A673 (cell line): ENCODE measurements at regions not wholly inside any gene's neighbourhood (a gene's known extent, or its start where the extent isn't known, plus 50 kb on each side); places are given as distances from the start of the nearest gene placed in this dataset.
A peak's percentile ranks its signal among the peaks of the same experiment; 100 is the strongest.

Experiments
- EZH2 ChIP-seq: fragments of 200-600 bp; sonication (generic); IDR thresholded peaks from 2 replicates; pipeline ENCODE4 v1.6.1; 2017; ENCODE audit warnings: borderline replicate concordance, low read depth, mild to moderate bottlenecking, mixed read lengths, antibody characterized with exemption, low read length; ENCODE audit not compliant: poor library complexity, severe bottlenecking
- TF ChIP-seq, protein P1 (sequence below): fragments of 300-800, 200-600 bp; sonication (generic); conservative IDR thresholded peaks from 2 replicates; pipeline ENCODE4 v1.5.1; 2017; ENCODE audit warnings: low read depth, mild to moderate bottlenecking, antibody characterized with exemption, low read length, moderate library complexity, mixed read lengths

DNA sequence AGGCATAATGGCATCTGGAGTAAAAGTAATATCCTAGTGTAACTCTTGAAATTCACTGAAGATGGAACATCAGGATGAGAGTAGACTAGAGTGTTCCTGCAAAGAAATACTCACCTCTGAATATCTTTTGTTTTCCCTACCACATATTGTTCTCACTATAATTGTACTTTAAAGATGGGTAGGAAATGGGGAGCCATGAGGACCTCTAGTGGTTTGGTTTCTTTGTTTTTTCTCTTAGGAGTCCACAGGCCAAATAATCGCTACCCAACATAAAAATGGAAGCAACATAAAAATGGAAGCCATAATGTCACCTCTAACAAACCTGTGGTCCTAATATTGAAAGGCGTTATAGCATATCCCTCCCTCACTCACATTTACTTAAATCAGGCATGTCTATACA is 2375.8 kb downstream of the MAT2B start:
- TF ChIP-seq, protein P1, sequence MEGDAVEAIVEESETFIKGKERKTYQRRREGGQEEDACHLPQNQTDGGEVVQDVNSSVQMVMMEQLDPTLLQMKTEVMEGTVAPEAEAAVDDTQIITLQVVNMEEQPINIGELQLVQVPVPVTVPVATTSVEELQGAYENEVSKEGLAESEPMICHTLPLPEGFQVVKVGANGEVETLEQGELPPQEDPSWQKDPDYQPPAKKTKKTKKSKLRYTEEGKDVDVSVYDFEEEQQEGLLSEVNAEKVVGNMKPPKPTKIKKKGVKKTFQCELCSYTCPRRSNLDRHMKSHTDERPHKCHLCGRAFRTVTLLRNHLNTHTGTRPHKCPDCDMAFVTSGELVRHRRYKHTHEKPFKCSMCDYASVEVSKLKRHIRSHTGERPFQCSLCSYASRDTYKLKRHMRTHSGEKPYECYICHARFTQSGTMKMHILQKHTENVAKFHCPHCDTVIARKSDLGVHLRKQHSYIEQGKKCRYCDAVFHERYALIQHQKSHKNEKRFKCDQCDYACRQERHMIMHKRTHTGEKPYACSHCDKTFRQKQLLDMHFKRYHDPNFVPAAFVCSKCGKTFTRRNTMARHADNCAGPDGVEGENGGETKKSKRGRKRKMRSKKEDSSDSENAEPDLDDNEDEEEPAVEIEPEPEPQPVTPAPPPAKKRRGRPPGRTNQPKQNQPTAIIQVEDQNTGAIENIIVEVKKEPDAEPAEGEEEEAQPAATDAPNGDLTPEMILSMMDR: peak; percentile 24; the same call in 1 of the 2 replicates
- no peak for TF ChIP-seq EZH2
